Heart right ventricle (tissue), 16 donors: ENCODE measurements at regions not wholly inside any gene's neighbourhood (a gene's known extent, or its start where the extent isn't known, plus 50 kb on each side); places are given as distances from the start of the nearest gene placed in this dataset.

Experiments
- ATAC-seq, 8 donors: fragments of 200-7000 bp; cut with Tn5 transposase; one replicate each; pipeline ENCODE4 v1.9.1; 2020; ENCODE audit warnings: mild to moderate bottlenecking in 8 of 8, moderate library complexity in 8 of 8, moderate number of reproducible peaks in 1 of 8
- DNase-seq, 2 donors: peaks; one replicate each; pipeline ENCODE4 v3.0.0-alpha.2; 2020
- H3K27ac ChIP-seq, 10 donors: fragments of 200-600 bp; sonication (generic) in 2 of 10; one replicate each; pipeline versions ENCODE4 v1.5.0 to v1.8.0; 2020 to 2022; ENCODE audit warnings: mild to moderate bottlenecking in 3 of 10
- H3K27me3 ChIP-seq, 7 donors: fragments of 200-600 bp; one replicate each; pipeline ENCODE4 v1.8.0; 2021 to 2022; ENCODE audit warnings: mild to moderate bottlenecking in 2 of 7
- H3K36me3 ChIP-seq, 9 donors: fragments of 200-600 bp; sonication (generic) in 1 of 9; one replicate each; pipeline versions ENCODE4 v1.5.0 to v1.8.0; 2020 to 2022; ENCODE audit warnings: mild to moderate bottlenecking in 2 of 9
- H3K4me1 ChIP-seq, 9 donors: fragments of 200-600 bp; sonication (generic) in 1 of 9; one replicate each; pipeline versions ENCODE4 v1.5.0 to v1.8.0; 2020 to 2022; ENCODE audit warnings: mild to moderate bottlenecking in 4 of 9
- H3K4me3 ChIP-seq, 10 donors: fragments of 200-600 bp; sonication (generic) in 2 of 10; one replicate each; pipeline versions ENCODE4 v1.5.0 to v1.8.0; 2020 to 2022; ENCODE audit warnings: mild to moderate bottlenecking in 7 of 10, moderate library complexity in 2 of 10
- H3K9me3 ChIP-seq, 11 donors: fragments of 200-600 bp in 10 of 11; sonication (generic) in 2 of 11; one replicate each; pipeline versions ENCODE4 v1.5.0 to v1.8.0; 2013 to 2022; ENCODE audit warnings: mild to moderate bottlenecking in 2 of 11, control low read depth in 1 of 11, moderate library complexity in 1 of 11
- CTCF ChIP-seq, 9 donors: fragments of 200-600 bp; sonication (generic) in 2 of 9; IDR thresholded peaks; one replicate each; pipeline versions ENCODE4 v1.5.0 to v1.8.0; 2021 to 2022; ENCODE audit warnings: antibody characterized with exemption in 9 of 9, mild to moderate bottlenecking in 5 of 9, moderate library complexity in 1 of 9
- WGBS, 2 donors: extraction: QIAGEN DNeasy Blood & Tissue Kit; methylation state at CpG; one replicate each; pipeline ENCODE4 v1.1.7; 2013; ENCODE audit warnings: inconsistent platforms in 1 of 2; 5-methylcytosine and 5-hydroxymethylcytosine counted together
- intact Hi-C, 10 donors: fragments of 100-400 bp; cut with DNase I; formaldehyde crosslinking; loops; one replicate each; pipeline versions ENCODE4 v1.11.1 to v1.14.2; 2022
- donor health status: Arrhythmogenic right ventricular cardiomyopathy.
- donor health status: ischemic (EF 13 %, LVEDD 7.1; RV severe dilation, severe dysfunction).
- donor health status: healthy with polysubstance abuse.
- donor health status: DM: no; HTN: yes; CAD: no.
- donor health status: DM: no; HTN: no; CAD: no.
- donor health status: ischemic (EF 25% LVEDD 6.9; RV normal size, moderate dysfunction).
- donor health status: ischemic (EF 25% LVEDD 5.7; RV mildly dilated, moderate dysfunction).
- donor health status: healthy.
- donor health status: DM: yes; HTN: yes; CAD: no.
- donor health status: Ischemic cardiomyopathy.
- donor health status: ischemic (EF 35%, LVEDD 5.7; RV mildly dilated, moderate dysfunction).
- donor health status: nonischemic (EF 11% LVEDD 7.7; RV severe dilation, severe dysfunction).
- donor health status: DM: yes; HTN: yes; CAD: no.
- donor health status: PGD.
- donor health status: ischemic (EF 29% LVEDD 5.4; RV normal size, mild dysfunction).
- donor health status: nonischemic (EF 23%, LVEDD 6.1; RV moderate dilation, normal function).

GRCh38 chr4:44928785-44929184 lies 202.4 kb upstream of the GNPDA2 start:
- 49 to 50% methylated on average over 2 of the region's 2 CpGs for whole genome bisulfite sequencing, 2 donors
- Histone ChIP-seq H3K27ac (peak overlapping the region in 2 of 10 donors; percentile 5 to 14), H3K36me3 (no peaks in the 10 kb centered on the region), H3K9me3 (no peaks in the 10 kb centered on the region), H3K4me1 (peaks cover 0 to 14% (median 0%) of the 10 kb centered on the region in 9 donors), H3K4me3 (no peak overlapping the region), H3K27me3 (no peaks in the 10 kb centered on the region)
- ATAC-seq (no peak), DNase-seq (no peak)
- intact Hi-C loops, result loop anchor here in 7 of 10 donors (5.0 to 10.0 kb wide), 9 partner anchors 161 to 1346 kb away; no protein-coding TSS in a partner anchor
- no peak for TF ChIP-seq CTCF (IDR thresholded peaks at IDR 0.05)

GRCh38 chr4:44927399-44928380 lies 201.3 kb upstream of the GNPDA2 start:
- WGBS, 2 donors, result 19 to 27% methylated on average over 4 of the region's 4 CpGs
- peak in 1 of 8 donors; percentile 20 for ATAC-seq
- H3K4me3 ChIP-seq, result no peak overlapping the region
- TF ChIP-seq CTCF (IDR thresholded peaks at IDR 0.05), result peak; percentile 18 to 71 (median 47)
- no peak overlapping the region for H3K27ac ChIP-seq
- H3K27me3 ChIP-seq, result no peaks in the 10 kb centered on the region
- no peaks in the 10 kb centered on the region for H3K9me3 ChIP-seq
- peaks cover 0 to 14% (median 0%) of the 10 kb centered on the region in 9 donors for H3K4me1 ChIP-seq
- H3K36me3 ChIP-seq, result no peaks in the 10 kb centered on the region
- intact Hi-C loops, result loop anchor here in 7 of 10 donors (2.0 to 10.0 kb wide), 10 partner anchors 160 to 1347 kb away; no protein-coding TSS in a partner anchor
- no peak for DNase-seq

GRCh38 chr4:44916411-44916810 lies 190.1 kb upstream of the GNPDA2 start:
- TF ChIP-seq CTCF (IDR thresholded peaks at IDR 0.05), result no peak
- H3K36me3 ChIP-seq, result no peaks in the 10 kb centered on the region
- no peaks in the 10 kb centered on the region for H3K4me1 ChIP-seq
- 48 to 62% methylated on average over 3 of the region's 3 CpGs for WGBS, 2 donors
- no peaks in the 10 kb centered on the region for H3K9me3 ChIP-seq
- H3K27me3 ChIP-seq, result no peaks in the 10 kb centered on the region
- H3K27ac ChIP-seq, result peak overlapping the region in 1 of 10 donors; percentile 16
- ATAC-seq (no peak), DNase-seq (no peak)
- H3K4me3 ChIP-seq, result peak overlapping the region in 6 of 10 donors; percentile 6 to 36 (median 26)
- intact Hi-C loops, result loop anchor here in 1 of 10 donors (5.0 kb wide), 1 partner anchor 154 kb away; no protein-coding TSS in a partner anchor

- Histone ChIP-seq H3K4me3 (no peak overlapping the region), H3K9me3 (no peaks in the 10 kb centered on the region), H3K27me3 (no peaks in the 10 kb centered on the region), H3K27ac (no peak overlapping the region), H3K4me1 (no peaks in the 10 kb centered on the region), H3K36me3 (no peaks in the 10 kb centered on the region)
- no peak for ATAC-seq
- WGBS, 2 donors, result 70 to 88% methylated on average over 2 of the region's 2 CpGs
- no peak for TF ChIP-seq CTCF (IDR thresholded peaks at IDR 0.05)
- no peak for DNase-seq
- intact Hi-C loops, result loop anchor here in 1 of 10 donors (5.0 kb wide), 1 partner anchor 152 kb away; no protein-coding TSS in a partner anchor
Measured at GRCh38 chr4:44914748-44915147, 188.4 kb upstream of the GNPDA2 start.
